ENCODE measurements at regions not wholly inside any gene's neighbourhood (a gene's known extent, or its start where the extent isn't known, plus 50 kb on each side); places are given as distances from the start of the nearest gene placed in this dataset.
"Not testable (repeated sequence)": the region's sequence is repeated elsewhere in the genome, so short reads cannot be mapped to it uniquely, and the experiment has no call there.

DNA sequence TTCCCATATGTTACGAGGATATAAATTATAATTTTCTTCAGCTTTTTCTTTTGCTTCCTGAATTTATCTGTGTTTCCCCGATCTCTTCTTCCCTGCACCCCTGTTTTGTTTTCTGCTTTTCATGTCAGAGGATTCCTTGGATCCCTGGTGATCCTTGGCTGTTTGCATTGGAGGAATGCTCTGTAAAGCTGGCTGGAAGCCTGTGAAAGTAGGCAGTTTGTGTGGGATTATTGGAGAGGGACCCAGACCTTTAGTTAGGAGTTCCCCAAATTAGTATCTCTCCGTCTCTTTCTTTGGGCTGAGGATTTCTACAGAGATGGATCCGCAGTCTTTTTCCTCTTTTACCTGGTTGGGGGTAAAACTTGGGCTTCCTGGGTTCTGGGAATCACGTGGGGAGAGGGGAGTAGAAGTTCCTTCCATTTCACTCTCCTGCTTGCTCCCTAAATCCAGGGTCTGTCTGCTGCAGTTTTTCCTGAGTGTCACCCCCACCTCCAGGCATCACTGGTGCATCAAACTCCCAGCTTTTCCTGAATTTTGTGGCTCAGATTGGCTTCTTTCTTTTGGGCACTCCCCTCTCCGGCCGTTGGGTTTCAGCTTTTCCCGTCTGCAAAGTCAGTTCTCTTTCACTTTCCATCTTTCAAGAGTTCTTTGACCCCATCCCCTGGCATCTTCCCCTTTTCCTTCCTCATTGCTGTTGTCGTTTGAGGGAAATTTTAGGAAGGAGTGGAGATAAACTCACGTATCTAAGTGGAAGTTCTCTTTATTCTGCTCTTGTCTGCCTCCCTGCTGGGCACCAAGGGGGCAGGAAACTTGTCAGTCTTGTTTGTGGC is 79.1 kb upstream of the ALX4 start:
- DNase-seq: no peak

- no peak for DNase-seq
Measured at GRCh38 chr11:44389963-44390605, 80.1 kb upstream of the ALX4 start.

GRCh38 chr11:44391004-44391403 is 81.1 kb upstream of the ALX4 start:
- DNase-seq: not testable (repeated sequence)

DNA sequence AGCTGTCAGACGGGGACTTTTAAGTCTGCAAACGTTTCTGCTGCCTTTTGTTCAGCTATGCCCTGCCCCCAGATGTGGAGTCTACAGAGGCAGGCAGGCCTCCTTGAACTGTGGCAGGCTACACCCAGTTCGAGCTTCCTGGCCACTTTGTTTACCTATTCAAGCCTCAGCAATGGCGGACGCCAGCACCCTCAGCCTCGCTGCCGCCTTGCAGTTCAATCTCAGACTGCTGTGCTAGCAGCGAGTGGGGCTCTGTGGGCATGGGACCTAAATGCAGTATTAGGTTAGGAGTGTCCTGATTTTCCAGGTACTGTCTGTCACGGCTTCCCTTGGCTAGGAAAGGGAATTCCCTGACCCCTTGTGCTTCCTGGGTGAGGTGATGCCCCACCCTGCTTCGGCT is 86.8 kb upstream of the ALX4 start:
- DNase-seq: not testable (repeated sequence)

GRCh38 chr11:44397586-44398178 is 87.7 kb upstream of the ALX4 start:
- no peak for DNase-seq

GRCh38 chr11:44398266-44399030 is 88.5 kb upstream of the ALX4 start:
- no peak for DNase-seq

- DNase-seq: no peak
Measured at GRCh38 chr11:44399968-44400367, 90.0 kb upstream of the ALX4 start.

GRCh38 chr11:44400431-44400830 is 90.5 kb upstream of the ALX4 start:
- no peak for DNase-seq

DNA sequence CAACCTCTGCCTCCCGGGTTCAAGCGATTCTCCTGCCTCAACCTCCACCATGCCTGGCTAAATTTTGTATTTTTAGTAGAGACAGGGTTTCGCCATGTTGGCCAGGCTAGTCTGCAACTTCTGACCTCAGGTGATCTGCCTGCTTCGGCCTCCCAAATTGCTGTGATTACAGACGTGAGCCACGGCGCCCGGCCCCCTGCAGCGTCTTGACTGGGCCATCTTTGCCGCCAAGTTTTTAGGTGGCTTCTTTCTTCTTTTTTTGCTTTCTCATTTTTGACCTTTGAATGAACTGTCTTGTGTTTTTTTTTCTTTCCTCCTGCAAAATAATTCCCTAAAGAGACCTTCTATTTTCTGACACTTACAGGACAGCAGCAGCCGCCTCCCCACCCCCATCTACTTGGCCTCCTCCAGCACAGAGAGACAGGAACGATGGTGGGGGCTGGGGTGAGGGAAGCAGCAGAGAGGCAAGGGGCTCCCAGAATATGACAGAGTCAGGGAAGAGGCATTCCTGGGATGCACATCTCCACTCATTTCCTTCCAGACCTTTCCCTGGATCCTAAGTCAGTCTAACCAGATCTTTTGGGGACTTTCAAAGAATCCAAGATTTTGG is 92.6 kb upstream of the ALX4 start:
- no peak for DNase-seq

GRCh38 chr11:44403176-44403575 is 93.2 kb upstream of the ALX4 start:
- DNase-seq: no peak

DNA sequence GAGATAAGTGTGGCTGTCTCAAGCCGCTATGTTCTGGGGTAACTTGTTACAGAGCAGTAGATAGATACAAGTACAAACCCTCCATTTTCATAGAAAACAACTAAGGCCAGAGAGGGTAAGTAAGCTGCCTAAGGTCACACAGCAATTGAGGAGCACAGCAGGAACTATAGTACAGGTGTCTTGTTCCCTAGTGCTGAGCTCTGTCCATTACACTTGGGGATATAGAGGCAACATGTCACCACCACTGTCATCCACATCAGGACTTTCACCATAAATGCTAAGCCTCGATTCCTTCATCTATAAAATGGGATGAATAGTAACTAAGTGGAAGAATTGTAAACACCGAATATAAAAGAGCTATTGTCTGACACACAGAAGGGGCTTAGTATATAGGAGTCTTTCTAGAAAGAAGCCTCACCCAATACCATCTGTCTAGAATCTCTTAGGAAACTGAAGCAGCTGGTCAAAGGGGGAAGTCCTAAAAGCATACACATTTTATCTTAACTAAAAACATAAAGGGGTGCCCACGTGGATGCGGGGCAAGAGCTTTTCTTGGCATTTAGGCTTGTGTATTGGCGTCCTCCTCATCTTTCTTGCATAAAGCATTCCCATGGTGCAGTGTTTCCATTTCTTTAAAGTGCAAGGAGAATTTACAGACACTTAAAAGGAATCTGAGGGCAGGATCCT is 93.8 kb upstream of the ALX4 start:
- no peak for DNase-seq

DNA sequence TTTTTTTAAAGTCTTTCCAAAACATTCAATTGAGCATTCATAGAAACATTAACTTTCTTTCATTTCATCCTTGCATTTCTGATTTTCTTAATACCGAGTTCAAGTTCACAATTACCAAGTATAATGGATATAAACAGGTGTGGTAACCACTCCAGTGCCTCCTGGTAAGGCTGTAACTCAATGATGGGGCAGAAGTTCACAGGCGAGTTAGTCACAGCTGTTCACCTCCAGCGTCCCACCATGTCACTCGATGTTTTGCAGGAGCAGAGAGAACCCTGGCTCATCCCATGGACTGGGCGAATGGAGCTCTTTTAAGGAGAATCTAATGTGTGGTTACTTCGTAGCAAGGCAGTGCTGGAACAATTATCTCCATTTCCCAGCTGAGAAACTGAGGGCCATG is 94.4 kb upstream of the ALX4 start:
- DNase-seq: no peak

- DNase-seq: no peak
Measured at GRCh38 chr11:44404736-44405395, 94.9 kb upstream of the ALX4 start.

DNA sequence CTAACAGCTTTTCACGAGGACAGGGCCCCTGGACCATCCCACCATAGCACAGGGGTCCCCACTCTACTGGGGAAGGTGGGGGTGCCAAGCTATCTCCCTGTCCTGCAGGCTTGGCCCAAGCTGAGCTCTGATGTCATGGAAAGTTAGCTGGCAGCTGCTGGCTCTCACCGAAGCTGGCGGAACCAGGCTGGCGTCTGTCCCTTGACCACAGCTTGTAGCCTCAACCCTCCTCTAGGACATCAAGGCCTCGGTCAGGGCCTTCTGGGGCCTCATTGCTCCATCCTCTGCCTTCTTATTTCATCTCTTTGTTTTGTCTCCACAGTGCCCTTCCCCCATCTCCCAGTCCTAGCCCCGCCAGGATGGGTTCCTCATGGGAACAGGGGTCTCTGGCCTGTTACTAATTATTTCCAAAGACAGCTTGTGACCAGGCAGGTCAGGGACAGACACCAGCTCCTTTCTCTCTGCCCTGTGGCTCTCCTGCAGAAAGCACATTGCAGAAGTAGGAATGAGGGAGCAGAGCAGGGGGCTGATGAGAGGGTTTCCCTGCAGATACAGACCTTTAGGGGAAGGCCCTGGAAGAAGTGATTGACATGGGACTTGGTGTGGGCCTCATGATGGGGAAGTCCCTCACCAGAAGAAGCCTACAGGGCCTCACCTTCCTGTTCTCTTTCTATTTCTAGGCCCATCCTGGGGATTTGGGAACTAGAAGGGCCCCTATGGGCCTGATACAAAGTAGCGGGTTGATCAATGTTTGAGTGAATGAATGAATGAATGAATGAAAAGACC is 97.5 kb upstream of the ALX4 start:
- DNase-seq: no peak

GRCh38 chr11:44408141-44408540 is 98.2 kb upstream of the ALX4 start:
- no peak for DNase-seq

GRCh38 chr11:44408711-44409470 is 99.0 kb upstream of the ALX4 start:
- no peak for DNase-seq

DNA sequence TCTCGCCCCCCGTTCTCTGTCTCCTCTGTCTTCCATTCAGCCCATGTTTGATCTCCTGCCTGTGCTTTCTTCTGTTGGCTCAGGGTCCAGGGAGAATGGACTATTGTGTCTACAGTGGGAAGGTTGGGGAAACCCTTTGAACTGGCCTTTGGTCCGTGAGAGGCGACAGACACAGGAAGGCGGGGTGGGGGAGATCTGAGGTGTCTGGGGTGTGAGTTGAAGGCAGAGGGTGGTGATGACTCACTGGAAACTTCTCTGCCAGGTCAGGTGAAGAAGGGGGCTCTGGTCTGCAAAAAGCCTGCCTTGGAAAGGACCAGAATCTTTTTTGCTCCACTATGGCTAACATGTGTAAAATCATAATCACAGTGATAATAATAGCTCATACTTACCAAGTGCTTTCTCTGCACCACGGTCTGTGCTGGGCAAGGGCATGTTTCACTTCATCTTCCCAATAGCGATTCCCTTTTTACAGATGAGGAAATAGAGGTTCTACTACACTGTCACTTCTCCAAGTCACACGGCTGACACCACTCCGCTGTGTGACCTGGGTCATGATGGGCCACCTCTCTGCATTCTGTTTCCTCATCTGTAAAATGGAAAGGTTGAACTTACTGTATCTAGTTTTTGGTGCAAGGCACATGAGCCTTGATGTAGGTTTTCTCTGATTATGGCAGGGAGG is 99.8 kb upstream of the ALX4 start:
- DNase-seq: no peak

DNA sequence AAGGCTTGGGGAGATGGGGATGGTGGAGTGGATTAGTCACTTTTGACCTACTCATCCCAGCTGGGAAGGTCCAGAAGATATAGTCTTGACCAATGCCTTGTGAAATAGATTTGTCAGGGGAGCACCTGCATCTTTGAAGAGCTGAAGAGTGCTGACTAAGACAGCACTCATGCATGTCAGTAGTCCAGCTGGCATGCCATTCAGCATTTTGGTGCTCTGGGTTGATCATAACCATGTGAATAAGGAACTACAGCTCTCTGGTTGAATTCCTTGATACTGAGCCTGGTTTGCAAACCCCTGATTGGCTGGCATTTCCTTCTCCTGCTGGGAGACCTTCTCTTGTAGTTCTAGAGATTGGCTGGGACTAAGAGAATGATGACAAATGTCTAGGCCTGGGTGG is 106.8 kb upstream of the ALX4 start:
- DNase-seq: peak; percentile 7

- no peak for DNase-seq
Measured at GRCh38 chr11:44417731-44418455, 108.0 kb upstream of the ALX4 start.
